Endothelial cell of umbilical vein (primary cell): ENCODE measurements at regions not wholly inside any gene's neighbourhood (a gene's known extent, or its start where the extent isn't known, plus 50 kb on each side); places are given as distances from the start of the nearest gene placed in this dataset.

ENCODE experiments used
- BruUV-seq: library from RNA; stranded (reverse); fragments of 400-500 nt; replicated peaks from 2 replicates; lab custom pipeline; 2021; lab: Mats Ljungman, UMichigan
- CTCF ChIA-PET: fragments of 300-600, 350-600 bp; sonication (Branson Sonifier 250); formaldehyde crosslinking; loops from one replicate; lab custom pipeline; 2021; ENCODE audit warnings: antibody characterized with exemption, inconsistent platforms; lab: Charles Lee
- POLR2A ChIA-PET: fragments of 300-600, 350-600 bp; sonication (Branson Sonifier 250); formaldehyde crosslinking; loops from one replicate; lab custom pipeline; 2021; ENCODE audit warnings: antibody characterized with exemption, inconsistent platforms; lab: Charles Lee
- DNase-seq: peaks from one replicate; pipeline ENCODE4 v3.0.0-alpha.2; 2011; ENCODE audit warnings: low read depth, low spot score
- FAIRE-seq: peaks from 2 replicates; lab custom pipeline; 2011; peaks lifted over from hg19 to GRCh38; lab: Jason Lieb, UNC
- H2AFZ ChIP-seq: 2 replicates; pipeline ENCODE4 v1.6.0; 2012; ENCODE audit warnings: low read depth, low read length, control low read depth, inconsistent platforms
- H3K27ac ChIP-seq: 2 replicates; pipeline ENCODE4 v1.5.1; 2011; ENCODE audit warnings: low read depth, mild to moderate bottlenecking, control low read depth, low read length, moderate library complexity; ENCODE audit not compliant: insufficient read depth
- H3K27me3 ChIP-seq, 2 experiments: 2 replicates each; pipeline versions ENCODE4 v1.6.0 to v1.6.1; 2011; ENCODE audit warnings: low read length in 2 of 2, mixed read lengths in 1 of 2; ENCODE audit not compliant: control insufficient read depth in 2 of 2, insufficient read depth in 2 of 2
- H3K36me3 ChIP-seq, 2 experiments: 2 replicates in 1 of 2; 3 replicates in 1 of 2; pipeline ENCODE4 v1.5.1; 2011; ENCODE audit warnings: low read length in 2 of 2, mild to moderate bottlenecking in 1 of 2, moderate library complexity in 1 of 2; ENCODE audit not compliant: control insufficient read depth in 2 of 2, insufficient read depth in 2 of 2; ENCODE audit errors: extremely low read depth in 1 of 2
- H3K4me1 ChIP-seq: 3 replicates; pipeline ENCODE4 v1.5.1; 2011; ENCODE audit warnings: mild to moderate bottlenecking, low read length; ENCODE audit not compliant: control insufficient read depth, insufficient read depth; ENCODE audit errors: extremely low read depth
- H3K4me2 ChIP-seq: 2 replicates; pipeline ENCODE4 v1.6.1; 2011; ENCODE audit warnings: low read length, control low read depth, mixed read lengths; ENCODE audit not compliant: insufficient read depth
- H3K4me3 ChIP-seq, 3 experiments: fragments of 200-600 bp in 1 of 3; sonication (generic), shearing (Covaris generic) in 1 of 3; replicated peaks in 1 of 3; 2 replicates each; pipeline ENCODE4 v1.5.1; 2011 to 2016; ENCODE audit warnings: control low read depth in 3 of 3, low read length in 3 of 3, mild to moderate bottlenecking in 2 of 3, inconsistent platforms in 1 of 3, low read depth in 1 of 3, moderate library complexity in 1 of 3; ENCODE audit not compliant: insufficient read depth in 1 of 3
- H3K79me2 ChIP-seq: 2 replicates; pipeline ENCODE4 v1.6.0; 2012; ENCODE audit warnings: low read length, inconsistent platforms; ENCODE audit not compliant: control insufficient read depth, insufficient read depth
- H3K9ac ChIP-seq: replicated peaks from 2 replicates; pipeline ENCODE3; 2011; ENCODE audit warnings: low read length, control low read depth; ENCODE audit not compliant: insufficient read depth; ENCODE audit errors: extremely low read depth
- H3K9me1 ChIP-seq: replicated peaks from 3 replicates; pipeline ENCODE4 v1.6.0; 2011; ENCODE audit warnings: mild to moderate bottlenecking, low read length; ENCODE audit not compliant: control insufficient read depth, insufficient read depth; ENCODE audit errors: extremely low read depth
- H3K9me3 ChIP-seq: replicated peaks from 2 replicates; pipeline ENCODE4 v1.5.1; 2012; ENCODE audit warnings: low read length, inconsistent platforms; ENCODE audit not compliant: control insufficient read depth, insufficient read depth
- H4K20me1 ChIP-seq: replicated peaks from 2 replicates; pipeline ENCODE3; 2011; ENCODE audit warnings: mild to moderate bottlenecking, low read length; ENCODE audit not compliant: control insufficient read depth, insufficient read depth; ENCODE audit errors: extremely low read depth
- CTCF ChIP-seq, 2 donors: IDR thresholded peaks; 1 replicate in 1 of 2; 2 replicates in 1 of 2; pipeline ENCODE4 v1.5.1; 2011; ENCODE audit warnings: low read length in 2 of 2, mild to moderate bottlenecking in 2 of 2, moderate library complexity in 2 of 2, control low read depth in 1 of 2, inconsistent platforms in 1 of 2, low read depth in 1 of 2; ENCODE audit not compliant: insufficient read depth in 1 of 2; ENCODE audit errors: extremely low read depth in 1 of 2
- EZH2 ChIP-seq: IDR thresholded peaks from 2 replicates; pipeline ENCODE4 v1.6.1; 2012; ENCODE audit warnings: borderline replicate concordance, low read depth, mild to moderate bottlenecking, moderate library complexity, low read length, inconsistent platforms; ENCODE audit not compliant: severe bottlenecking
- FOS ChIP-seq: IDR thresholded peaks from 2 replicates; pipeline ENCODE4 v1.6.1; 2011; ENCODE audit warnings: mild to moderate bottlenecking, low read length, moderate library complexity, borderline replicate concordance; ENCODE audit not compliant: insufficient read depth
- GATA2 ChIP-seq: IDR thresholded peaks from 2 replicates; pipeline ENCODE4 v1.7.0; 2011; ENCODE audit warnings: low read depth, mild to moderate bottlenecking, moderate library complexity, mixed read lengths, low read length; ENCODE audit not compliant: insufficient read length, insufficient read depth
- JUN ChIP-seq: IDR thresholded peaks from 2 replicates; pipeline ENCODE4 v1.6.1; 2011; ENCODE audit warnings: borderline replicate concordance, low read depth; ENCODE audit not compliant: insufficient read length, insufficient read depth
- MAX ChIP-seq: IDR thresholded peaks from 2 replicates; pipeline ENCODE4 v1.6.1; 2011; ENCODE audit not compliant: insufficient read depth, insufficient read length
- MYC ChIP-seq: IDR thresholded peaks from one replicate; pipeline ENCODE4 v1.6.1; 2011; ENCODE audit warnings: mild to moderate bottlenecking, low read depth, low read length
- POLR2A ChIP-seq: IDR thresholded peaks from 2 replicates; pipeline ENCODE4 v1.6.1; 2012; ENCODE audit warnings: low read depth, mild to moderate bottlenecking, control low read depth, low read length
- POLR2AphosphoS5 ChIP-seq: IDR thresholded peaks from 2 replicates; pipeline ENCODE4 v1.6.1; 2012; ENCODE audit warnings: low read depth, mild to moderate bottlenecking, control low read depth, low read length, moderate library complexity; ENCODE audit not compliant: insufficient read depth
- dilution Hi-C: fragments of 300-500 bp; cut with MboI; formaldehyde crosslinking; loops from one replicate; pipeline ENCODE4 v1.15.0; 2019; ENCODE audit warnings: low sequenced_read_pairs; ENCODE audit not compliant: extremely low pct_ligation_motif_present
- intact Hi-C: fragments of 100-400 bp; cut with micrococcal nuclease; formaldehyde crosslinking; loops from one replicate; pipeline ENCODE4 v1.10.0; 2022

- intact Hi-C loops (no loop called here), dilution Hi-C loops (no loop called here)
- TF ChIP-seq FOS (no peak), POLR2AphosphoS5 (no peak), GATA2 (no peak), POLR2A (no peak), EZH2 (no peak)
- Histone ChIP-seq H2AFZ (no peak overlapping the region), H3K36me3 (no peaks in the 10 kb centered on the region), H3K9me3 (no peaks in the 10 kb centered on the region), H3K27ac (no peak overlapping the region), H3K4me3 (no peak overlapping the region), H3K9ac (no peak overlapping the region), H3K4me1 (no peaks in the 10 kb centered on the region), H3K9me1 (no peaks in the 10 kb centered on the region), H3K27me3 (no peaks in the 10 kb centered on the region), H3K79me2 (no peaks in the 10 kb centered on the region), H3K4me2 (no peak overlapping the region), H4K20me1 (no peaks in the 10 kb centered on the region)
- FAIRE-seq (no peak), DNase-seq (no peak)
- BruUV-seq: no TSS peak
- POLR2A ChIA-PET: no interaction called here
- CTCF ChIA-PET: no interaction called here
These were observed 240.3 kb upstream of the TMPO start for GRCh38 chr12:98275131-98275475.

- H3K4me3 ChIP-seq: no peak overlapping the region
- intact Hi-C loops (no loop called here), dilution Hi-C loops (no loop called here)
- H4K20me1 ChIP-seq: no peaks in the 10 kb centered on the region
- DNase-seq: no peak
- BruUV-seq: no TSS peak
- H3K9ac ChIP-seq: no peak overlapping the region
- CTCF ChIA-PET: no interaction called here
- H3K79me2 ChIP-seq: no peaks in the 10 kb centered on the region
- H2AFZ ChIP-seq: no peak overlapping the region
- TF ChIP-seq MAX (no peak), JUN (no peak), POLR2AphosphoS5 (no peak), EZH2 (no peak), GATA2 (no peak), FOS (no peak), MYC (no peak), CTCF (IDR thresholded peaks at IDR 0.05; ENCODE audit: extremely low read depth in 1 of 2, insufficient read depth in 1 of 2, low read depth in 1 of 2, low read length in 2 of 2) (no peak), POLR2A (no peak)
- H3K4me1 ChIP-seq: no peaks in the 10 kb centered on the region
- H3K36me3 ChIP-seq: no peaks in the 10 kb centered on the region
- H3K9me1 ChIP-seq: no peaks in the 10 kb centered on the region
- H3K4me2 ChIP-seq: no peak overlapping the region
- H3K27ac ChIP-seq: no peak overlapping the region
- FAIRE-seq: no peak
- no peaks in the 10 kb centered on the region for H3K9me3 ChIP-seq
- POLR2A ChIA-PET: no interaction called here
- peaks cover 0 to 2% of the 10 kb centered on the region in 2 experiments for H3K27me3 ChIP-seq
These were observed 235.2 kb upstream of the TMPO start for GRCh38 chr12:98280152-98280551.
